HG03060 (cell line): ENCODE measurements at regions not wholly inside any gene's neighbourhood (a gene's known extent, or its start where the extent isn't known, plus 50 kb on each side); places are given as distances from the start of the nearest gene placed in this dataset.

Experiments
- ATAC-seq: cut with Tn5 transposase; IDR thresholded peaks from one replicate; pipeline ENCODE4 v1.9.1; 2021; ENCODE audit warnings: low read depth, moderate number of reproducible peaks; ENCODE audit not compliant: unreplicated experiment

DNA sequence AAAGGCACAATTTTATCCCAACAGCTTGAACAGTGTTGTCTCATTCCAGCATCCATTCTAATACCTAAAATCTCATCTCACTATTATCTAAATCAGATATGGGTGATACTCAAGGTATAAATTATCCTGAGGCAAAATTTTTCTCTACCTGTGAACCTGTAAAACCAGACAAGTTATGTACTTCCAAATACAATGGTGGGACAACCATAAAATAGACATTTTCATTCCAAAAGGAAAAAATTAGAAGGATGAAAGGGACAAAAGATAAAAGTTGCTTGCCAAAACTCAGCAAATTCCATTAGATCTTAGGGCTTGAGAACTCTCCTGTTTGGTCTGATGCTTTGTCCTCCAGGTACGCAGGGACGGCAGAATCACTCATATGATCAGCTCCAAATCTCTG lies 650.5 kb downstream of the ADGRL2 start:
- no peak for ATAC-seq

DNA sequence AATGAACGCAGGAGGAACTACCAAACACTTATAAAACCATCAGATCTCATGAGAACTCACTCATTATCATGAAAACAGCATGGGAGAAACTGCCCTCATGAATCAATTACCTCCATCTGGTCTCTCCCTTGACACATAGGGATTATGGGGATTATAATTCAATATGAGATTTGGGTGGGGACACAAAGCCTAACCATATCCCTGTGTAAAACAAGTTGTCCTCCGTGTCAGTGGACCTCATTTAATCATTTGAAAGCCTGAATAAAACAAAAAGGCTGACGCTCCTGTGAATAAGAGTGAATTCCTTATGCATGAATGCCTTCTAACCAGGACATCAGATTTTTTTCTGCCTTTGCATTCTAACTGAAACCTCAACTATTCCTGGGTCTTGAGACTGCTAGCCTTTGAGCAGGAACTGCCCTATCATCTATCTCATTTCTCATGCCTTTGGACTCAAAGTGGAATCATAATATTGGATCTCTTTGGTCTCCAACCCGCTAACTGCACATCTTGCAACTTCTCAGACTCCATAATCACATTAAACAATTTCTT lies 648.8 kb downstream of the ADGRL2 start:
- ATAC-seq = no peak

DNA sequence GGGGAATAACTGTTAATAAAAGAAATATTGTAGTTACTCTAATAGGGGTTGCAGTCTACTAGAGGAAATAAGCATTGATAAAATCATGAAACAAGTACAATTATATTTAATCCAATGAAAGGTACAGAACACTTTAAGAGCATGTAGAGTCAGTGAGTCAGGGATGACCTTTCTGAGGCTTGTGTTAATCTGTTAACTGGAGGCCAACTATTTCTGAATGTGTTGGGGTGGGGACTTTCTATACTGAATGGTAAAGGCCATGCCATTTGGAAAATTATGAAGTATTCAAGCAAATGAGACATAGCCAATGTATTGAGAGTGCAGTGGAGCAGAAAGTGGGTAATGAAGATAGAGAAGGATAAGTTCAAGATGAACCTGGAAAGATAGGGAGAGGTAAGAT lies 646.2 kb downstream of the ADGRL2 start:
- ATAC-seq = no peak

DNA sequence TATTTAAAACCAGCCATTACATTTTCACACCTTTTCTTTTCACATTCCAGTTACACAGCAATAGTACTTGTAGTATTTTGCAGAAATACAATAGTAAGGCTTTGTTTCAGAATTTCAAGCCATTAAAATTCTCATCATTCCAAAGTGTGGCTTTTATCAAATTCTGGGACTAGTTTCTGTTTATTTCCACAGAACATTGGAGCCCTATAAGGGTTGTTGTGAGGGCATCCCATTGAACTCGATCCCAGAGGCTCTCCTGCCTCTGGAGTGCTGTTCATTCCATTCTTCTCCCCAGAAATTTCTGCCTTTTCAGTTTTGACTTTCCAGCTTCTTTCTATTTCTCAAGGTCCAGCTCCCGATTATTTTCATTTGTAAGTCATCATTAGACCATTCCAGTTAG lies 645.5 kb downstream of the ADGRL2 start:
- ATAC-seq = no peak

DNA sequence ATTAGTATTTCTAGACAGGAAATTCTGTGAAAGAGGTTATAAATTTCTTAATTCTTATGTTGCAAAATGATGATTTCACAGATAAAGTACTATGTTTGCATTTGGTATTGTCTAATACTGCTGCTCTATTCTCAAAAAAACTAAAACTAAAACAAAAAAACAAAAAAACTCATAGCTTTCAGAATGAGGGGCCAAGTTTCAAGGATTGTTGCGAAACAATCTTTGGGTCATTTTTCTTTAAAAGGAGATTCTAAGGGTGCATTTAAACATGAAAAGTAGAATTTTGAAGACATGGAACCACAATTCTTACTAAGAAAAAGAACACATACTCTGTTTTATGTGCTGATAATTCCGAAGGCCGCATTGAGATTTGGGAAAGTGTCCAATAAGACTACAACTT lies 645.1 kb downstream of the ADGRL2 start:
- ATAC-seq = no peak

DNA sequence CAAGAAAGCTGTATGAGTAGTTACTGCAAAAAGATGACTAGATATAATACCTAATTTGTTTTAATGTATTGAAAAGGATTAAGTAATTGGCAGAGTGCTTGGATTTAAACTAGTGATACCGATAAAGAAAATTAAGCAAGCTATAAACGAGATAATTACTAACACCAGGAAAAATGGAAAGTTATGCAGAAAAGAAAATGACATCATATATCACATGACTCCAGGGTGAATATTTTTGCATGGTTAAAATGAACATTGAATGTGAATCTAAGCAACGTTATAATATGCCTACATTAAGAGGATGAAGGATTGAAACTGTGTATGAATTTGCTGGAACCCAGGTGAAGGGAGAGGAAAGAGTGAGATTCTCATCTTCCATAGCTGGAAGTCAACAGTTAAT lies 644.4 kb downstream of the ADGRL2 start:
- no peak for ATAC-seq

DNA sequence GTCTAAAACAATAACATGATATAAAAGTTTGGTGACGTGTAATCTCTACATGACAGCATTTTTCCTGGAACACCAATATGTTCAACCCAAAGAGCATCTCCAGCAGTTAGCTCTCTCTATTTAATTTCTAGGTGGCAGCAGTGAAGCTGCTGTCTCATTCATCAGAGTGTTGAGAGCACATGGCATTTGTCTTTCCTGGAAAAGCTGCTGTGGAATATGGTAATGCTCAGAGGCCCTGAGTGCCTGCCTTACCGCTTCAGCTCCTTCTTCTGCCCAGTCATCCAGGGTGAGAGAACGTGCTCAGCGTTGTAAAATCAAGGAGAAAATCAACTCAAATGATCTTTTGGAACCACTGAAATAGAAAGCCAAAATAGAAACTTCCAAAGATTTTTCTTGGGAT lies 640.7 kb downstream of the ADGRL2 start:
- no peak for ATAC-seq

DNA sequence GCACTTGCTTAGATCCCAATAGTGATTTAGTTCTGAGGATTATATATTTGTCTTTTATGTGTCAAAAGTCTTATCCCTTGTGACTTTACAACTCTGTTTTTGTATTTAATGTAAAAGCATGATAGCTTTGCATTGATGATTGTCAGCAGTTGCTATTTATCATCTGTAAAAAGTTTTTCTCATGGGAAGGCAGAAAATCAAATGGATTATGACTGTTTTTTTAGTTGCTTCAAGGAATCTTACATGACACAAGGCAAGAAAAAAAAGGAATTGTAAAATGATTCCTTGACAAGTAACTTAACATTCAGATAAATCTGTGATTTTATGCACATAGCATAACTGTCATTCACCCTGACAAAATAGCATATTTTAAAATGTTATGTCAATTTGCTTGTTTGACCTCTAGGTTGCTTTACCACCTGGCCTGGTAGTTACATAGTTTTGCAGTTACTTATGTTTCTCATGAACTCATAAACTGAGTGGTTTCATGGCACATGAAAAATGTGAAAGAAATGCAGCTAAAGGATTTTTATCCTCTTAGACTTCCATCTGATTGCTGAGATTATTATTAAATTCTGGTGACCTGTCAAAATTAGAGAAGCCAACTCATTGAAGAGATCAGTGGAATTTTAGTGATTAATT lies 622.6 kb downstream of the ADGRL2 start:
- no peak for ATAC-seq

DNA sequence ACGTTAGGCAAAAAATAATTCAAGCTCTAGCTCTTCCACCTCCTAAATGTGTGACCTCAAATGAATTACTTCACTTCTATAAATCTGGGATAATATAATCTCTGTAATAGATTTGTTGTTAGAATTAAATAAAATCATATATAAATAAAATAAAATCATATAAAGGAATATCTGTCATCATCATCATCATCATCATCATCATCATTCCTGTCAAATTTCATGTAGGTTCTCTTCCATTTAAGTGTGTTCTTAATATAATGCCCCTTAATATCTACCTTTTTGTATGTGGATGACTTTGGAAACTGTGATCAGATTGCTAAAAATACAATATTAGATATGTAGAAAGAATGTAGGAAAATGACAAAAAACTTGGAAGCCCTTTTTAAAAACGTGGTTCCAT lies 621.0 kb downstream of the ADGRL2 start:
- ATAC-seq = no peak

DNA sequence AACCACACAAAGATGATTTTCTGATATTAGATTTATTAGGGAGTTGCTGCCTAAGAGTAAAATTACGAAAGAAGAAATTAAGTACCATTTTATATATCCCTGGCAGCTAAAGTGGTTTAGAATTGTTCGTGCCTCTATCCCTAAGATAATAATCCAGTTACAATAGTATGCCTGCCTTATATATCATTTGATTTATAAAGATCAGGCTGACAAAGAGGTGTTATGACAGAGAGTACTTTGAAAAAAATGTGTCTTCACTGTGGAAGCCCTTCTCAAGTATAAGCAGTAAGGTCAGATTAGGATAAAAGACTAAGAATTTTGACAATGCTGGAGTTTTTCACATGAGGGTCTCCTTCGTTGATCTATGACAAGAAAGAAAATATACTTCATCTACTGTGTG lies 619.9 kb downstream of the ADGRL2 start:
- no peak for ATAC-seq

DNA sequence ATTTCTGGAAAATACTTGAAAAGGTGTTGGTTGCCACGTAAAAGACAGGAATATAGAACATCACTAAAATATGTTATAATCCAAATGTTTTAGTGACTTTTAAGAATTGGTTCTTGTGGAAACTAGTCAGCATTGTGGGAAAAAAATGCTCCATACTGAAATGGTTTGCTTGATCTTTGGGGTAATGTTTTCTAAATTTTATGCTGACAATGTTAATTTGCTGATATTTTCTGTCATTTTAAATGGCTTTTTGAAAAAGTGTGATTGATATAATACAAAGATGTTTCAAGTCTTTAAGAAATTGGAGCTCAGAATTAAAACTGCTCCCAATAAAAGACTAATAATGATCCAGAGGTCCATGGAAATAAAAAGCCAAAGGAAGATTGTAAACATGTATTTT lies 610.9 kb downstream of the ADGRL2 start:
- ATAC-seq = no peak

DNA sequence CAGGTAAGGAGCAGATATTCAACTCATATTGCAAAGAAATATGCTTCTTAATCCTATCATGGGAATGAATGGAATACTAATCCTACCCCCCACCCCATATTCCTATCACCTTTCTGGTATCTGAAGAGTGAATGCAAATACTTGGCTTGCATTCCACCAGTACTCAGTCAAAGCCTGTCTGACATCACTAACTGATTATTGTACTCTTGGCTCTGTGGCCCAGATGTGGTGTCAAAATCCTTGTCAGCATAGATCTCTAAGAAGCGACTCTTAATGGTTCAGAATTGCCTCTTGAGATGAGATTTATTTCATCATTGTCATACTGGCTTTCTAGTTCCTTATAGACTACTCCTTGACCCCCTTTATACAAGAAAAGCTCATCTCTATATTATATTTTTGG lies 604.6 kb downstream of the ADGRL2 start:
- ATAC-seq = no peak

DNA sequence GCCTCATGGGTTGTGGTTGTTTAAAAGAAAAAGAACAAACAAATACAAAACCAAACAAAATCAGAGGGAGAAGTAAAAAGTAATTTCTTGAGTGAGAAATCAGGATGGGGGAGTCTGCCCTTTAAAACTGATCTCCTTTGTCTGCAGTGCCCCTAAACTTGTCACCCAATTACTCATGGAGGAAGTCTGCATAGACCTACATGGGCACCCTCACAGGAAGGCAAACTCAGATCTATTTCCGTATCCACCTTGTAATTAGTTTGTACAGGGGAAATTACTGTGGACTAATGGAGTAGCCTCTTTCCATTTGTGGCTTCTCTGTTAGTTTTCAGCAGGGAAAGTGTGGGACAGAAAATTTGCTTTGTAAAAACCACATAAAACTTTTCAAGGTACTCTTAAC lies 600.4 kb downstream of the ADGRL2 start:
- no peak for ATAC-seq

DNA sequence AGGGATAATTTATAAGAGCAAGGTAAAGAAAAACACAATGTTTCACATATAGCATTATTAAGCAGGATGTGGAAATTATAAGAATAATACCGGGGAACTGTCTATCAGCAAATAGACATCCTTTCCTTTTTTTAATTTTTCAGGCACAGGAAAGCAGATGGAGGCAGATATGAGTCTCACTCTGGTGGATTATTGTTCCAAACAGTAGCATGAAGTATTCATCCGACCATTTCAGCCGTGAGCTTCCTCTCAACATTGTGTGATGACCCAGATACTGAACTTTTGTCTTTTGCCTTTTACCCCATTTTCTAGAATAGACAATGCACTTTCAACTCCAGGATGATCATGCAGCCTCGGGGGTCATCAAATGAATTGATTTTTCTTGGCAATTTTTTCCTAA lies 599.8 kb downstream of the ADGRL2 start:
- no peak for ATAC-seq

DNA sequence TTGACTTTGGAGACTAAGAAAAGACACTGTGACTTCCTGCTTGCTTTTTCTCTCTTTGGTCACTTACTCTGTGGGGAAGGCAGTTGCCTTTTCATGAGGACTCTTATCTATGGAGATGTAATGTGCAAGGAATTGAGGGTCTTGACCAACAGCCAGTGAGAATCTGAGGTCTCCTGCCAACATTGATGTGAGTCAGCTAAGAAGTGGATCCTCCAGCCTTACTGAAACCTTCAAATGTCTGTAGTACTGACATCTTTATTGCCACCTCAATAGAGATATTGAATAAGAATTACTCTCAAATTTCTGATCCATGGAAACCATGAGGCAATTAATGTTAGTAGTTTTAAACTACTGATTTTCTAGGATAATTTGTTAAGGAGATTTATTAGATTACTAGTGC lies 598.4 kb downstream of the ADGRL2 start:
- ATAC-seq = no peak

DNA sequence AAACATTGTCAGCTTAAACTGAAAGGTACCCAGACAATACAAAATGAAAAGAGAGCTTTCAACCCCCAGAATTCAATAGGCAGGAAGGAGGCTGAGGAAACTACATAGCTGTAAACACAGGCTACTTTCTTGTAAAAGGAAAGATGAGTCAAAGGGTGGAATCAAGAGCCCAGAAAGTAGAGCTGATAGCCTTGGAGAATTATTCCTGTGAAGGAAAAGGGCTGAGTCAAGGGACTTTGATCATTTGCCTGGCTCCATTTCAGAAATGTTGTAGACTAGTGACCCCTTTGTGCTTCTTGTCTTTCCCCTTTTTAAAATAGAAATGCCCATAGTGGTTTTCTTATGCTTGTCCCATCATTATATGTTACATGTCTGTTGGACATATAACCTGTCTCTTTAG lies 597.6 kb downstream of the ADGRL2 start:
- no peak for ATAC-seq

DNA sequence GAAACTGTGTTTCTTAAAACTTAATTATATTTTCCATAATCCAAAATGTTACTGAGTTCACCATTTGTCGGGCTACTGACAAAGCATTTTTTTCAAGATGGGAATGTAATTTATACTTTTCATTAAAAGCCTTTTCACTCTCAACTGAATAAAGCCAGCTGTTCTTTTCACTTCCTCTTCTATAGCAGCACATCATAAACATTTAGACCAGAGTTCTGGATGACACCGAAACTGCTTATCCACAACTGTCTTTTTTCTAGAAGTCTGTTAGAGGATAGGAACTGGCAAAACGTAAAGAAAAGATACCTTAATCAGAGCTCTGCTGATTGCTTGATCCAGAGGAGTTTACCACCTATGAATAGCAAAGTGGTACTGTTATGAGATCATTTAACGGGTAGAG lies 594.7 kb downstream of the ADGRL2 start:
- no peak for ATAC-seq

DNA sequence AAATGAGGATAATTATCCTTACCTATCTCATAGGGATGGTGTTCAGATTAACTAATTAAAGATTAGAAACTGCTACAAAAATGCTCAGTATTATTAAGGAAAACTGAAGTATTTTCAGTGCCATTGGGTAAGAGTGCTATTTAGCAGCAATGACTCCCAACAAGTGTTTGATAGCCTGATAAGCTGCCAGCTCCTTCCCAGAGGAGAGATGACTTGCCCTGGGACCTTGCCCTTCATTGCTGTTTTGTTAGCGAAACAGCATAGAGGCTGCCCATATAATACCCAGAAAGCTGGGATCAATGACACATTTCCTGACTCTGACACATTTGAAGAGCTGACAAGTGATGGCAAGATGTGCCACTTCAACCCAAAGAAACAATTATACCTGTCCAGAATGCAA lies 592.2 kb downstream of the ADGRL2 start:
- no peak for ATAC-seq

DNA sequence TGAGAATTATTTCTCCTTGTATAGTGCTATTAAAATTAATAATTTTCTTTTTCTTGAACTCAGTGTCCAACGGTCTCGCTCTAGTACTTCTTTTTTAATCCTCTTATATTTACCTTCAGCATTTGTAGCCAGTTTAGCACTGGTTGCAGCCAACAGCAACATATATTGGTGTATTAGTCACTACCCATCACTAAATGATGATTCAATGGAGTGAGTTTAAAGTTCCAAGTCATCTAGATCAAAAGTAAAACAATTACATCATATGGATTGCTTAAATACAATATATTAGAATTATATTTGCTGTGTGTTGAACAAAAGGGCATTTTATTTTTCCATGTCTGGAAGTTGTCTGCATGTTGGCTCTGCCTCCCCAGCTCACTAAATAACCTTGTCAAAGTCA lies 591.8 kb downstream of the ADGRL2 start:
- ATAC-seq = no peak

DNA sequence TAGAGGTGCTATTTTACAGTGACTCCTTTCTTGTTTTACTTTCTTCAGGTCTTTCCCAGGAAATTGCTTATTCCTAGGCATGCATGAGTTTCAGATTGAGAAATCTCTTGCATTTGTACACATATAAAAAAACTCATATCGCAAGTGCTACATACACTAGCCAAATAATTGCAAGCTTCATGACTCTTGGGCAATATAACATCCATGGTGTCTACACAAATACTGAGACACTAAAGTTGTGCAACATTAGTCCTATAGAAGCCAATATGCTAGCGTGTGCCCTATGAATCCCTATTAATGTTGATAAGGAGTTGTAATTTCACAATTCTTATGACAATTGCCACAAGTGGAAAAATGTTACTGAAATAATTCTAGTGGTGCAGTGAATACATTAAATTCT lies 591.0 kb downstream of the ADGRL2 start:
- no peak for ATAC-seq

DNA sequence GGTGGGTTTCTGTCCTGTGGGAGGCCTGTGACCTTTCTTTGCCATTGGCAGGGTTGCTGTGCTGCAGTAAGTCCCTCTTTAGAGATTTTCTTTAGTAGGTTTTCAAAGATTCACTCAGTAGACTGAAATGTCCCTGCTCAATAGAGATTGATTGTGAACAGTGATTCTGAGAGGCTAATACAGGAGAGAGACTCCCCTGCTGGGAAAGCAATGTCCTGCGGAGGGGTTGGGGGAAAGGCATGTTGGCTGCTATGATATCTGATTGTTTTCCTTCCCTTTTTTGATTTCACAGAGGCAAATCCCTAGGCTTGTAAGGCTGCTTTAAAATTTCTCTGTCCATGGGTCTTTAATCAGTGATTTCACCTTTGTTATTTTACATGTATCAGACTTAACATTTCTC lies 589.9 kb downstream of the ADGRL2 start:
- no peak for ATAC-seq

DNA sequence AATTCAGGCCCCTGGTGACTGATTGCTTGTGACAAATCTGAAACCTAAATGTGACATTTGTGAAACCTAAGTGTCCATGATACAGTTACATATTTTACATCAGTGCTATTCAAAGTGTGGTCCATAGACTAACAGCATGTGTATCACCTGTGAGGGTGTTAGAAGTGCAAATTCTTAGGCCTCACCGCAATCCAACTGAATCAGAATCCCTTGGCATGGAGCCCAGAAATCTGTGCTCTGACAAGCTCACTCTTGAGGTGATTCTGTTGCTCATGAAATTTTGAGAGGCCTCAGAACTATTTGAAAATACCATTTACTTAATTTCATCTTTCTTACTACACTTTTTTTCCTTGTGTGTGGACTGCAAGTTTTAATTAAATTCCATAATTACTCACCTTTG lies 587.9 kb downstream of the ADGRL2 start:
- no peak for ATAC-seq

DNA sequence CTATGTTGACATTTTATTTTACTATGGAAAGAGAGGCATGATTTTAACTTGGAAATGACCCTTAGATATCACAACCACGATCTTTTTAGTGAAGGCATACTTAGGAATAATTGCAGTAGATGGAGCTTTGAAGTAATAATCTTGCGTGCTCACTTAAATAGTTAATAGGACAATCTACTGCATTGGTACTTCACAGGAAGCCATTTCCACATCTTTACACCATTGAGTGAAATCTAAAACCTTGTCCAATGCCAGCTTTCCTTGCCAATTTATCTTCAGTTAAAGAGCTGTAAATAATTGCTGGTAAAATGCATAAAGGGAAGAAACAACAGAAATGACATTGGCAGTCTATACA lies 586.3 kb downstream of the ADGRL2 start:
- ATAC-seq = no peak
